Islet precursor cell (in vitro differentiated cells): ENCODE measurements at regions not wholly inside any gene's neighbourhood (a gene's known extent, or its start where the extent isn't known, plus 50 kb on each side); places are given as distances from the start of the nearest gene placed in this dataset.
"Not testable (repeated sequence)": the region's sequence is repeated elsewhere in the genome, so short reads cannot be mapped to it uniquely, and the experiment has no call there.

Experiments used
- DNase-seq: peaks from one replicate; pipeline ENCODE4 v3.0.0-alpha.2; 2018

DNA sequence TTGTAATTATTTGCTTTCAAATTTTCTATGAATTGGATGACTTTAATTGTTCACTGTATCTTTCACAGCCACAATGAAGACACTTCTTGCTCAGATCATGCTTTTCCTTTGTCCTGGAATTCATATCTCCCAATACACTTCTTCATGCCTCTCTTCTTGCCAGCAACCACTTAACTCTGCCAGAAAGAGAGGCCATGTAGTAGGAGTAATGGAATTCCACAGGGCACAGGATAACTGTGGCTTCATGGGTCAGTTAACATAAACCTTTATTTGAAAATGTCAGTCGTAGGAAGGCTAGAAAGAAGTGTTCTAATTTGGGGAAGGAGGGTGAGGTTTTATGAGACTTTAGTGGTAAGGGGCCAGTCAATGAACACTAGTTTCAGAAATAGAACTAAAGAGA, 190.3 kb downstream of the TMEM167A start:
- no peak for DNase-seq

- DNase-seq: no peak
Observed at GRCh38 chr5:82885627-82886389, 191.4 kb downstream of the TMEM167A start.

DNA sequence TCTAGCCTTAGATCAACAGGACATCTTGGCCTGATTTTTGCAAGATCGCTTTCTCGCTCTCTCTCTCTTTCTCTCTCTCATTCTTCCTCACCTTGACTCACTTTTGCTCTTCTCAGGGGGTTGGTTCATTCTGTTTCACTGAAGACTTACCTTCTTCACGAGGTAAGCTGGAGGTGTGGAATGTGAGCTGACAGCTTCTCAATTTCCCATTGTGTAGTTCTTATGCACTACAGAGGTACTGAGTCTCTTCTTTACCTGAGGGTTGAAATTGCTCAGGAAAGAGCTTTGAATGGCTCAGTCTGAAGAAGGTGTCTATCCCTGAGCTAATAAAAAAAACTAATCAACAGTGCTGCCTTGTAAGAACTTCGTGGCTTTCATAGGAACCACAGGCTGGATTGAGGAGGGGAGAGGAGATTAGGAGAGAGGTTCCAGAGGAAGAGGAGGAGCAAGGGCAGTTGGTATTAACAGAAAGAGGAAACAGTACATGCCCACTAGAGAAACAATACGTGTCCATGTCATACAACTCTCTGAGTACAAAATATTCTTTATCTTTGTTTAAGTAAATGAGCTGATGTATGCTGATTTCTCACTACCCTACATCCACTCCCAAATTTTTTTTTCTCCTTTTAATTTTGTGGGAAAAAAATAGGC, 192.2 kb downstream of the TMEM167A start:
- no peak for DNase-seq

DNA sequence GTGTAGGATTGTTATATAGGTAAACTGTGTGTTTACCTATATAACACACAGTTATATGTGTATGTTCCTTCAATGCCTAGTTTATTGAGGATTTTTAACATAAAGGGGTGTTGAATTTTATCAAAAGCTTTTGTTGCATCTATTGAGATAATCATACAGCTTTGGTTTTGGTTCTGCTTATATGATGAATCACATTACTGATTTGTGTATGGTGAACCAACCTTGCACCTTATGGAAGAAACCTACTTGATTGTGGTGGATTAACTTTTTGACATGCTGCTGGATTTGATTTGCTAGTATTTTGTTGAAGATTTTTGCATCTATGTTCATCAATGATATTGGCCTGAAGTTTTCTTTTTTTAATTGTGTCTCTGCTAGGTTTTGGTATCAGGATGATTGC, 194.9 kb downstream of the TMEM167A start:
- no peak for DNase-seq

DNA sequence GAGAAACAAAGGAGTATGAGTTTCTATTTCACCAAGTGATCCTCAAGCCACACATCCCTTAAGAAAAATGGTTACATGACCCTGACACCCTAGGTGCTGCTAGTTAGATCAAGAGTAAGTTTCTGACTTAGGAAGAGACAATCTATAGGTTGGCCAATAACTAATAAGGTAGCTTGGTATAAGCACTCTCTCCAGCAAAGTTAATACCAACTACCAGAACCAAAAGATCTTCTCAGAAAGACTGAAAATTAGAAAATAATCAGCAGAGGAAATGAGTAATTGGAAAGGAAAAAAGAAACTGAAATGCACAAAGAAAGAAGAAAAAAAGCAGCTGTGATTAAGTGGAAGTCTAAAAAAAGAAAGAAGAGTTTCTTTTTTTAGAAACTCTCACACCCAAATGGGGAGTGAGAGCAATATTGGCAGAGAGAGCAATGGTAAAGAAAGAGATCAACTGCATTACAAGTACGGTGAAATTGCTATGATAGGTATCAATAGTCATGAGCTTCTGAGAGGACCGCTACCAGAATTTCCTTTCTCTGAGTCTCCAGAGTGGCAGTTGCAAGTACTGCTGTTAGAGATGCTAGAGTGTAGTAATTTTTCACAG, 195.5 kb downstream of the TMEM167A start:
- DNase-seq: no peak

DNA sequence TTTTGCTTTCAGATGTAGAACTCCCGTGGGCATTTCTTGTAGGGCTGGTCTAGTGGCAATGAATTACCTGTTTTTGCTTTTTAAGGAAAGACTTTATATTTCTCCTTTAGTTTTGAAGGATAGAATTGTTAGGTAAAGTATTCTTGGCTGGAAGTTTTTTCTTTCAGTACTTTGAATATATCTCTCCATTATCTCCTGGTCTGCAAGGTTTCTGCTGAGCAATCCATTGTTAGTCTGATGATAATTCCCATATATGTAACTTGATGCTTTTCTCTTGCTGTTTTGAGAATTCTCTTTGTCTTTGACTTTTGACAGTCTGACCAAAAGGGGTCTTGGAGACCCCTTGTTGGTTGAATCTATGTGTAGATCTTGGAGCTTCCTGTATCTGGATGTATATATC, 198.1 kb downstream of the TMEM167A start:
- DNase-seq: no peak

DNA sequence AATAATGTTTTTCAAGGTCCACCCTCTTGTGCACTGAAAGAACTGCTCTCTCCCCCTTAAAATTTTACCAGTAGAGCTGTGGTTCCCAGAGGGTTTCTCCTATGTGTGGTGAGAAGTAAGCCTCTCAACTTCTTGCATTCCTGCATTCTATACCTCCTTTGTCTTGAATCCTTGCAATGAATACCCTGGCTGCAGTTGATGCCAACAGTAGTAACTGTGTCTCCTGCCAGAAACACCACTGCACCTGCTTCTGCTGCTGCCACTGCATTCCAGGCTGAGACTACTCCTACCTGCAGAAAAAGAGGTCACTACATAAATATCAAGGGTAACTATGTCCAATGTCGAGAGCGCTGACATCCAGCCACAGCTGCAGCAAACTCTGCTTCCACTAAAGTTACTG, 203.7 kb downstream of the TMEM167A start:
- DNase-seq: no peak

GRCh38 chr5:82872321-82873288, 204.6 kb downstream of the TMEM167A start:
- DNase-seq: not testable (repeated sequence)

- DNase-seq: no peak
Observed at GRCh38 chr5:82865625-82866024, 211.6 kb downstream of the TMEM167A start.

GRCh38 chr5:82863266-82863665, 213.9 kb downstream of the TMEM167A start:
- DNase-seq: no peak

DNA sequence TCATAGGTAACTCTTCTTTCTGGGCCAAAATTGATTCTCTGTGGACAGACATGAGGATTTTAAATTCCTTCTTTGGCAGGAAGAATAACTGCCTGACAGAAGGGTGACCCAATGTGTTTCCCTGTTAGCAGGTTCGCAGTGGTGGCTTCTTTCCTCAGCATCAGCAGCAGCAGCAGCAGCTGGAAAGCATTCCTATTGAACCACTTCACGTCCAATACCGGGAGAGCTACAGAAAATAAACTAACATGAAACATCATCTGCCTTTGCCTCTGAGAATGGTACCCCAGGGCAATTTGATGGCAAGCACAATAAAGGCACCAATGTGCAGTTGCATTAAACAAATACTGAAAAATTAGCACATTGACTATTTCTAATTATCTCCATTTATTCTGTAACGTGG, 214.5 kb downstream of the TMEM167A start:
- no peak for DNase-seq

DNA sequence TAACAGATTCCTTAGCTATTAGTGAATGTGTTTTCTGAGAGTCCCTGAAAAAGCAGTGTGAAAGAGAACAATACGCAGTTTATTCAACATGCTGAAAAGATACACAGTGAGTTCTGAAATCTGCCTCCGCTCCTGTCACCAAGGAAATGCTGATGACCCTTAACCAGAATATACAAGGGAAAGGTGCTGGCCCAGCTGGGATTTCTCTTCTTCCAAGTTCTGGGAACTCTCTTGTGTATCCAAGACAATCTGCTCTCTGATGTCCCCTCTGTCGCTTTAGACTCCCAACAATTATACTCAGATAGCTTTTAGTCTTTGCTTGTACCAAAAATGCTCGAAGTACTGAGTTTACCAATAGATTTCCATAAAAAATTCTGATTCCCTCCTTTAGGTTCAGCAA, 214.9 kb downstream of the TMEM167A start:
- DNase-seq: no peak

DNA sequence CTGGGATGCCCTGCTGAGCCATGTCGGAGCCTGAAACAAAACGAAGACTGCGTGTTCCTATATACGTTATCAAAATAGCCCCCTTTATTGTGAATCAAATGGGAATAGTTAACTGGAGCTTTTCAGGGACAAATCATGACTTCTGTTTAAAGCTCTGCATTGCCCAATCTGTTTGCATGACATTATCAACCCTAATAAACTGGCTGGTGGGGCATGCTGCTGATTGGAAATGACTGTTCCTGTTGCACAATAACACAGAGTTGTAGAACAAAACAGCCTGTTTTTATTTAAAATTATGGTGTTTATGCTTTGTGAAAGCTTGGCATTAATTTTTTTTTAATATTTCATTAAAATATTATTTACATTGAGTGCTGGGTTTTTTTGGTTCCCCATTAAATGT, 215.5 kb downstream of the TMEM167A start:
- no peak for DNase-seq

GRCh38 chr5:82859451-82860140, 217.6 kb downstream of the TMEM167A start:
- DNase-seq: no peak

- DNase-seq: no peak
Observed at GRCh38 chr5:82858151-82859025, 218.8 kb downstream of the TMEM167A start.

DNA sequence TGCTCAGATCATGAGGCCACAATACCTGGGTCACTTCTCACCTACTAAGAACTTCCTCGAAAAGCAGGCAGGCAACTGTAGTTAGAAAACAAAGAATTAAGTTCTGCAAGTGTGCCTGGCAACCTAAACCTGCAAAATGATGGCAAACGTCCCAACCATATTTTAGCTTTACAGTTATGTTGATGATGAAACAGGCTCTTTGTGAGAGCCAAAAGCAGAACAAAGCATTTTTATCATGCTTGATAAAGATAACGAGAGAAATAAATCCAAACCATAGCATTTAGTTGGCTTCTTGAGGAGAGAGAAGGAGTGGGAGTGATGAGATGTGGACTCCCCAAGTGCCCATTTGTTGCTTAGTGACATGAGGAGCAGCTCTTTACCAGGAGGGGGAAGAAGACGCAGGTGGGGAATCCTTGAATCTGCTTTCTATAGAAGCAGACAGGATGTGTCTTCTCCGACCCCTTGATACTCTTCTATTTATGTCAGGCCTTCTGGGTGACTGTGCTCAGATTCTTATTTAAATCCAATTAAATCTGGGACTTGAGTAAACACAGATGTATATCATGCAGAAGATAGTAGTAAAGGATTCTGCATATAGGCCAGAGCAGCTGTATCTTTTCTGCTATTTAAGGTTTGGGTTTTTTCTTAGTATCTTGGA, 221.2 kb downstream of the TMEM167A start:
- DNase-seq: no peak

GRCh38 chr5:82854956-82855355, 222.2 kb downstream of the TMEM167A start:
- no peak for DNase-seq

- no peak for DNase-seq
Observed at GRCh38 chr5:82851471-82851870, 225.7 kb downstream of the TMEM167A start.

- no peak for DNase-seq
Observed at GRCh38 chr5:82850393-82850792, 226.8 kb downstream of the TMEM167A start.

- no peak for DNase-seq
Observed at GRCh38 chr5:82849885-82850284, 227.3 kb downstream of the TMEM167A start.

- DNase-seq: no peak
Observed at GRCh38 chr5:82847562-82847961, 229.6 kb downstream of the TMEM167A start.
